ENCODE measurements at regions not wholly inside any gene's neighbourhood (a gene's known extent, or its start where the extent isn't known, plus 50 kb on each side); places are given as distances from the start of the nearest gene placed in this dataset.

DNA sequence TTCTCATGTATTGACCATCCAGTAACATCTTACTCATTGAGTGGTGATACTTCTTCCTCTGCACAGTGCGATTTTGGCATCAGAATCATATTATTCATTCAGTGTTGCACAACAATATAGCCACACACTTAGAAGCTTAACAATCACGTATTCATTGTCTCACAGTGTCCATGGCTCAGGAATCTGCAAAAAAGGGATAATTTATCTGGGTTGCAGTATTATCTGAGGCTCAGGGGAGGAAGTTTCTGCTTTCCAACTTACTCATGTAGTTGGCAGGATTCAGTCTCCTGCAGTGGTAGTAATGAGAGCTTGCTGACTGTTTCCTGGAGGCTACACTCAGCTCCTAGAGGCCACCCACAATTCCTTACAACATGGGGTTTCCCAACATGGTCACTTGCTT is 803.6 kb downstream of the SORCS1 start:
- TF ChIP-seq, protein P1, sequence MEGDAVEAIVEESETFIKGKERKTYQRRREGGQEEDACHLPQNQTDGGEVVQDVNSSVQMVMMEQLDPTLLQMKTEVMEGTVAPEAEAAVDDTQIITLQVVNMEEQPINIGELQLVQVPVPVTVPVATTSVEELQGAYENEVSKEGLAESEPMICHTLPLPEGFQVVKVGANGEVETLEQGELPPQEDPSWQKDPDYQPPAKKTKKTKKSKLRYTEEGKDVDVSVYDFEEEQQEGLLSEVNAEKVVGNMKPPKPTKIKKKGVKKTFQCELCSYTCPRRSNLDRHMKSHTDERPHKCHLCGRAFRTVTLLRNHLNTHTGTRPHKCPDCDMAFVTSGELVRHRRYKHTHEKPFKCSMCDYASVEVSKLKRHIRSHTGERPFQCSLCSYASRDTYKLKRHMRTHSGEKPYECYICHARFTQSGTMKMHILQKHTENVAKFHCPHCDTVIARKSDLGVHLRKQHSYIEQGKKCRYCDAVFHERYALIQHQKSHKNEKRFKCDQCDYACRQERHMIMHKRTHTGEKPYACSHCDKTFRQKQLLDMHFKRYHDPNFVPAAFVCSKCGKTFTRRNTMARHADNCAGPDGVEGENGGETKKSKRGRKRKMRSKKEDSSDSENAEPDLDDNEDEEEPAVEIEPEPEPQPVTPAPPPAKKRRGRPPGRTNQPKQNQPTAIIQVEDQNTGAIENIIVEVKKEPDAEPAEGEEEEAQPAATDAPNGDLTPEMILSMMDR (IDR thresholded peaks at IDR 0.05) = no peak
- TF ChIP-seq POLR2A (IDR thresholded peaks at IDR 0.05) = no peak

Measured in adrenal gland (tissue), 5 donors.